H1 (cell line): ENCODE measurements at regions not wholly inside any gene's neighbourhood (a gene's known extent, or its start where the extent isn't known, plus 50 kb on each side); places are given as distances from the start of the nearest gene placed in this dataset.

Experiments
- CTCF ChIA-PET: fragments of 300-600 bp; sonication (Branson Sonifier 250); formaldehyde crosslinking; loops from one replicate; lab custom pipeline; 2021; ENCODE audit not compliant: partially characterized antibody; lab: Charles Lee
- POLR2A ChIA-PET: fragments of 300-600 bp; sonication (Branson Sonifier 250); formaldehyde crosslinking; loops from one replicate; lab custom pipeline; 2021; ENCODE audit warnings: inconsistent platforms; ENCODE audit not compliant: partially characterized antibody; lab: Charles Lee
- DNase-seq, 2 experiments: peaks; one replicate each; pipeline versions ENCODE4 v3.0.0 to v3.0.0-alpha.2; 2010 to 2022; ENCODE audit warnings: low spot score in 2 of 2, low read depth in 1 of 2, mixed read lengths in 1 of 2
- FAIRE-seq: peaks from 2 replicates; lab custom pipeline; 2011; peaks lifted over from hg19 to GRCh38; lab: Jason Lieb, UNC
- H2AFZ ChIP-seq: 2 replicates; pipeline ENCODE4 v1.8.1; 2012; ENCODE audit warnings: low read length, inconsistent platforms
- H2AK5ac ChIP-seq: 2 replicates; pipeline ENCODE4 v1.6.1; 2013; ENCODE audit warnings: low read depth, low read length
- H2BK120ac ChIP-seq: replicated peaks from 2 replicates; pipeline ENCODE3; 2013; ENCODE audit warnings: low read depth, low read length, inconsistent platforms
- H2BK12ac ChIP-seq: 2 replicates; pipeline ENCODE4 v1.6.1; 2013; ENCODE audit warnings: low read depth, low read length
- H2BK15ac ChIP-seq: 2 replicates; pipeline ENCODE4 v1.6.1; 2013; ENCODE audit warnings: low read length
- H2BK20ac ChIP-seq: 2 replicates; pipeline ENCODE4 v1.6.1; 2013; ENCODE audit warnings: low read length
- H2BK5ac ChIP-seq: 2 replicates; pipeline ENCODE4 v1.6.1; 2013; ENCODE audit warnings: low read depth, low read length
- H3K14ac ChIP-seq: 2 replicates; pipeline ENCODE4 v1.6.1; 2013; ENCODE audit warnings: inconsistent platforms; ENCODE audit not compliant: insufficient read length
- H3K18ac ChIP-seq: 2 replicates; pipeline ENCODE4 v1.6.1; 2013; ENCODE audit warnings: low read length; ENCODE audit errors: extremely low read depth
- H3K23ac ChIP-seq: 2 replicates; pipeline ENCODE4 v1.6.1; 2013; ENCODE audit warnings: inconsistent platforms; ENCODE audit not compliant: insufficient read length
- H3K23me2 ChIP-seq: 2 replicates; pipeline ENCODE4 v1.6.1; 2013; ENCODE audit warnings: low read depth, low read length
- H3K27ac ChIP-seq: 2 replicates; pipeline ENCODE4 v1.6.1; 2011; ENCODE audit warnings: low read depth, low read length, inconsistent platforms
- H3K27me3 ChIP-seq, 4 experiments: replicated peaks in 1 of 4; 1 replicate in 1 of 4; 2 replicates in 3 of 4; pipeline versions ENCODE4 v1.6.1 to v1.8.1; 2011 to 2013; ENCODE audit warnings: low read length in 3 of 4, mild to moderate bottlenecking in 3 of 4, inconsistent platforms in 2 of 4, mixed read lengths in 2 of 4, moderate library complexity in 1 of 4; ENCODE audit not compliant: control insufficient read depth in 3 of 4, insufficient read depth in 3 of 4; ENCODE audit errors: extremely low read depth in 1 of 4
- H3K36me3 ChIP-seq, 4 experiments: 2 replicates each; pipeline versions ENCODE4 v1.6.1 to v1.8.1; 2011 to 2013; ENCODE audit warnings: mild to moderate bottlenecking in 4 of 4, low read length in 3 of 4, moderate library complexity in 2 of 4, control low read depth in 1 of 4, inconsistent platforms in 1 of 4; ENCODE audit not compliant: insufficient read depth in 4 of 4, control insufficient read depth in 2 of 4
- H3K4ac ChIP-seq: replicated peaks from 2 replicates; pipeline ENCODE3; 2013; ENCODE audit warnings: low read length, low read depth, mixed read lengths, inconsistent platforms; ENCODE audit not compliant: insufficient read length
- H3K4me1 ChIP-seq, 4 experiments: replicated peaks in 1 of 4; 1 replicate in 1 of 4; 2 replicates in 3 of 4; pipeline versions ENCODE4 v1.6.1 to v1.8.1; 2011 to 2013; ENCODE audit warnings: low read length in 3 of 4, inconsistent platforms in 2 of 4, mixed read lengths in 1 of 4; ENCODE audit not compliant: insufficient read depth in 4 of 4, control insufficient read depth in 3 of 4
- H3K4me2 ChIP-seq, 2 experiments: 2 replicates each; pipeline versions ENCODE4 v1.6.1 to v1.8.1; 2011 to 2013; ENCODE audit warnings: low read depth in 2 of 2, low read length in 2 of 2, control low read depth in 1 of 2, inconsistent platforms in 1 of 2, mild to moderate bottlenecking in 1 of 2; ENCODE audit not compliant: insufficient read depth in 1 of 2
- H3K4me3 ChIP-seq, 4 experiments: fragments of 200-600, 300-600 bp in 1 of 4; sonication (generic), shearing (Covaris generic), sonication (Bioruptor Twin) in 1 of 4; 2 replicates each; pipeline versions ENCODE4 v1.5.1 to v1.8.1; 2011 to 2016; ENCODE audit warnings: low read length in 4 of 4, low read depth in 3 of 4, control low read depth in 2 of 4, inconsistent platforms in 2 of 4, mild to moderate bottlenecking in 2 of 4, mixed read lengths in 1 of 4, moderate library complexity in 1 of 4; ENCODE audit not compliant: insufficient read depth in 2 of 4; ENCODE audit errors: extremely low read depth in 1 of 4
- H3K56ac ChIP-seq: replicated peaks from 2 replicates; pipeline ENCODE3; 2013; ENCODE audit warnings: low read depth, mild to moderate bottlenecking, mixed read lengths, low read length, inconsistent platforms; ENCODE audit not compliant: insufficient read length
- H3K79me1 ChIP-seq: 2 replicates; pipeline ENCODE4 v1.6.1; 2013; ENCODE audit warnings: low read depth, low read length, control low read depth
- H3K79me2 ChIP-seq, 2 experiments: 2 replicates each; pipeline versions ENCODE4 v1.6.1 to v1.8.1; 2012 to 2013; ENCODE audit warnings: low read length in 2 of 2, mild to moderate bottlenecking in 2 of 2, inconsistent platforms in 1 of 2; ENCODE audit not compliant: insufficient read depth in 2 of 2, control insufficient read depth in 1 of 2
- H3K9ac ChIP-seq, 4 experiments: replicated peaks in 1 of 4; 1 replicate in 1 of 4; 2 replicates in 3 of 4; pipeline versions ENCODE4 v1.6.1 to v1.8.1; 2011 to 2013; ENCODE audit warnings: low read depth in 3 of 4, low read length in 3 of 4, control low read depth in 2 of 4, mild to moderate bottlenecking in 2 of 4, moderate library complexity in 2 of 4, inconsistent platforms in 1 of 4; ENCODE audit errors: extremely low read depth in 1 of 4
- H3K9me3 ChIP-seq, 2 experiments: 2 replicates each; pipeline versions ENCODE4 v1.6.1 to v1.8.1; 2012 to 2013; ENCODE audit warnings: mild to moderate bottlenecking in 2 of 2, moderate library complexity in 2 of 2, control low read depth in 1 of 2, inconsistent platforms in 1 of 2, low read depth in 1 of 2, low read length in 1 of 2, mixed read lengths in 1 of 2; ENCODE audit not compliant: insufficient read depth in 2 of 2
- H4K20me1 ChIP-seq, 2 experiments: replicated peaks in 1 of 2; 2 replicates each; pipeline versions ENCODE3 to v1.8.1; 2011 to 2013; ENCODE audit warnings: inconsistent platforms in 2 of 2, low read length in 2 of 2, mild to moderate bottlenecking in 1 of 2; ENCODE audit not compliant: insufficient read depth in 2 of 2, control insufficient read depth in 1 of 2
- H4K5ac ChIP-seq: 2 replicates; pipeline ENCODE4 v1.6.1; 2013; ENCODE audit warnings: low read length, low read depth, mixed read lengths, inconsistent platforms; ENCODE audit not compliant: insufficient read length
- H4K8ac ChIP-seq: 2 replicates; pipeline ENCODE4 v1.8.0; 2013; ENCODE audit warnings: mild to moderate bottlenecking, moderate library complexity, low read length, inconsistent platforms; ENCODE audit not compliant: insufficient read depth; ENCODE audit errors: extremely low read depth
- H4K91ac ChIP-seq: replicated peaks from 2 replicates; pipeline ENCODE3; 2013; ENCODE audit warnings: low read length, mixed read lengths, inconsistent platforms; ENCODE audit not compliant: insufficient read length
- CBX5 ChIP-seq: fragments of 300-800, 300-1000 bp; sonication (generic); IDR thresholded peaks from 2 replicates; pipeline ENCODE4 v1.7.1; 2016; ENCODE audit warnings: antibody characterized with exemption, low read length, low read depth
- CBX8 ChIP-seq: fragments of 300-800, 300-1000 bp; sonication (generic); IDR thresholded peaks from 2 replicates; pipeline ENCODE4 v1.7.1; 2016; ENCODE audit warnings: low read depth, low read length, borderline replicate concordance
- CHD1 ChIP-seq: IDR thresholded peaks from 2 replicates; pipeline ENCODE4 v1.6.1; 2012; ENCODE audit warnings: low read depth, low read length, improper control_type of control experiment
- CHD2 ChIP-seq: IDR thresholded peaks from 2 replicates; pipeline ENCODE4 v1.6.1; 2012; ENCODE audit warnings: low read length, improper control_type of control experiment
- EP300 ChIP-seq, 2 experiments: IDR thresholded peaks; 1 replicate in 1 of 2; 2 replicates in 1 of 2; pipeline ENCODE4 v1.6.1; 2011 to 2012; ENCODE audit warnings: low read depth in 2 of 2, low read length in 2 of 2, mild to moderate bottlenecking in 2 of 2, borderline replicate concordance in 1 of 2, inconsistent platforms in 1 of 2, moderate library complexity in 1 of 2
- EZH2 ChIP-seq: fragments of 200-600 bp; sonication (generic); IDR thresholded peaks from 2 replicates; pipeline ENCODE4 v1.7.1; 2012; ENCODE audit warnings: low read depth, mild to moderate bottlenecking, moderate library complexity, low read length, inconsistent platforms; ENCODE audit not compliant: severe bottlenecking
- GABPA ChIP-seq: IDR thresholded peaks from 2 replicates; pipeline ENCODE4 v1.6.1; 2011; ENCODE audit warnings: mild to moderate bottlenecking, low read length, moderate library complexity, borderline replicate concordance; ENCODE audit not compliant: insufficient read depth
- MAFK ChIP-seq: IDR thresholded peaks from 2 replicates; pipeline ENCODE4 v1.6.1; 2012; ENCODE audit warnings: low read depth, mild to moderate bottlenecking, improper control_type of control experiment, low read length
- NRF1 ChIP-seq: IDR thresholded peaks from 2 replicates; pipeline ENCODE4 v1.6.1; 2011; ENCODE audit warnings: mild to moderate bottlenecking, low read depth, low read length, improper control_type of control experiment
- POLR2A ChIP-seq, 2 experiments: IDR thresholded peaks; 1 replicate in 1 of 2; 2 replicates in 1 of 2; pipeline ENCODE4 v1.6.1; 2011; ENCODE audit warnings: low read depth in 2 of 2, low read length in 2 of 2, mild to moderate bottlenecking in 2 of 2; ENCODE audit errors: control extremely low read depth in 1 of 2
- SAP30 ChIP-seq: fragments of 300-600 bp; sonication (generic); IDR thresholded peaks from 2 replicates; pipeline ENCODE4 v1.7.1; 2012; ENCODE audit warnings: low read length, moderate library complexity, mild to moderate bottlenecking, inconsistent platforms; ENCODE audit not compliant: insufficient read depth, insufficient replicate concordance
- SP1 ChIP-seq: IDR thresholded peaks from 2 replicates; pipeline ENCODE4 v1.6.1; 2011; ENCODE audit warnings: low read depth, low read length
- SUZ12 ChIP-seq: fragments of 200-600 bp; sonication (generic); IDR thresholded peaks from 2 replicates; pipeline ENCODE4 v1.6.1; 2012; ENCODE audit warnings: mild to moderate bottlenecking, inconsistent platforms, low read length, moderate library complexity, mixed read lengths
- TAF1 ChIP-seq: IDR thresholded peaks from 2 replicates; pipeline ENCODE4 v1.6.1; 2011; ENCODE audit warnings: mild to moderate bottlenecking, low read depth, low read length
- TEAD4 ChIP-seq: IDR thresholded peaks from 2 replicates; pipeline ENCODE4 v1.6.1; 2012; ENCODE audit warnings: low read depth, low read length, inconsistent platforms, mixed read lengths
- YY1 ChIP-seq: IDR thresholded peaks from 2 replicates; pipeline ENCODE4 v1.6.1; 2011; ENCODE audit warnings: low read depth, mild to moderate bottlenecking, low read length
- WGBS, 2 experiments: shearing (Covaris generic) in 1 of 2; methylation state at CpG; one replicate each; pipeline versions ENCODE4 v1.1.6 to v1.1.7; 2013 to 2015; ENCODE audit warnings: low lambda C conversion rate in 2 of 2, mixed read lengths in 2 of 2, inconsistent platforms in 1 of 2, low coverage in 1 of 2, missing lambda C conversion rate in 1 of 2; ENCODE audit not compliant: insufficient replicate concordance in 2 of 2, insufficient coverage in 1 of 2, insufficient read length in 1 of 2; ENCODE audit errors: extremely low coverage in 1 of 2, missing lambda C conversion rate in 1 of 2; 5-methylcytosine and 5-hydroxymethylcytosine counted together

GRCh38 chr6:10166031-10166430 is 248.8 kb downstream of the TFAP2A start:
- H4K20me1 ChIP-seq, result no peaks in the 10 kb centered on the region
- no peak overlapping the region for H3K4me3 ChIP-seq
- DNase-seq (no peak), FAIRE-seq (no peak)
- no peak overlapping the region for H2BK20ac ChIP-seq
- H3K23me2 ChIP-seq, result no peaks in the 10 kb centered on the region
- no peak overlapping the region for H4K8ac ChIP-seq
- 93% methylated on average over 5 of the region's 5 CpGs; no CpG with 5 or more reads in 1 of the 2 experiments for WGBS, 2 experiments
- no peak overlapping the region for H3K9ac ChIP-seq
- H3K36me3 ChIP-seq, result no peaks in the 10 kb centered on the region
- H3K79me1 ChIP-seq, result no peaks in the 10 kb centered on the region
- H3K79me2 ChIP-seq, result no peaks in the 10 kb centered on the region
- H3K4me1 ChIP-seq, result peaks cover 0 to 8% (median 0%) of the 10 kb centered on the region in 4 experiments; a peak in 1 of 7 replicates
- no peak overlapping the region for H4K5ac ChIP-seq
- H3K56ac ChIP-seq, result no peak overlapping the region
- H2AK5ac ChIP-seq, result no peak overlapping the region
- POLR2A ChIA-PET, result no interaction called here
- no peak overlapping the region for H2BK12ac ChIP-seq
- H3K4ac ChIP-seq, result no peak overlapping the region
- no peak overlapping the region for H3K23ac ChIP-seq
- CTCF ChIA-PET, result interaction anchor here (0.6 kb wide), 1 partner anchor 1490 kb away, joined by 3 read pairs; no protein-coding TSS in a partner anchor
- H3K18ac ChIP-seq, result 0 out of 2 replicates have a peak overlapping the region, but pooled peaks have one; percentile 7
- H3K9me3 ChIP-seq, result no peaks in the 10 kb centered on the region
- H2AFZ ChIP-seq, result no peak overlapping the region; the same call in 1 of the 2 replicates
- H3K27ac ChIP-seq, result no peak overlapping the region
- no peak overlapping the region for H3K14ac ChIP-seq
- no peaks in the 10 kb centered on the region for H3K27me3 ChIP-seq
- H2BK5ac ChIP-seq, result no peak overlapping the region
- H4K91ac ChIP-seq, result no peak overlapping the region
- H2BK15ac ChIP-seq, result no peak overlapping the region
- no peak overlapping the region for H2BK120ac ChIP-seq
- no peak overlapping the region for H3K4me2 ChIP-seq
- TF ChIP-seq YY1, result no peak
- TF ChIP-seq SAP30, result no peak
- TF ChIP-seq CHD1, result no peak
- TF ChIP-seq EP300 (IDR thresholded peaks at IDR 0.05; ENCODE audit: borderline replicate concordance in 1 of 2, low read depth in 2 of 2, low read length in 2 of 2), result no peak
- TF ChIP-seq GABPA, result no peak
- no peak for TF ChIP-seq CBX5
- no peak for TF ChIP-seq NRF1
- TF ChIP-seq POLR2A (IDR thresholded peaks at IDR 0.05; ENCODE audit: control extremely low read depth in 1 of 2, low read depth in 2 of 2, low read length in 2 of 2), result no peak
- no peak for TF ChIP-seq CBX8
- TF ChIP-seq TAF1, result no peak
- no peak for TF ChIP-seq MAFK
- no peak for TF ChIP-seq SUZ12
- no peak for TF ChIP-seq CHD2
- TF ChIP-seq TEAD4, result no peak
- no peak for TF ChIP-seq EZH2
- TF ChIP-seq SP1, result no peak
